Heart left ventricle (tissue), 16 donors: ENCODE measurements at regions not wholly inside any gene's neighbourhood (a gene's known extent, or its start where the extent isn't known, plus 50 kb on each side); places are given as distances from the start of the nearest gene placed in this dataset.

Source experiments
- ATAC-seq, 4 donors: fragments of 200-7000 bp; cut with Tn5 transposase; one replicate each; pipeline ENCODE4 v1.9.1; 2020 to 2022; ENCODE audit warnings: moderate library complexity in 4 of 4, mild to moderate bottlenecking in 3 of 4, moderate number of reproducible peaks in 1 of 4
- DNase-seq, 5 donors: peaks; one replicate each; pipeline ENCODE4 v3.0.0-alpha.2; 2020
- H3K27ac ChIP-seq, 12 donors: fragments of 200-600 bp; sonication (generic) in 4 of 12; one replicate each; pipeline versions ENCODE4 v1.5.0 to v1.8.0; 2016 to 2022; ENCODE audit warnings: mild to moderate bottlenecking in 2 of 12
- H3K27me3 ChIP-seq, 9 donors: fragments of 200-600 bp; sonication (generic) in 2 of 9; one replicate each; pipeline versions ENCODE4 v1.5.1 to v1.8.0; 2016 to 2022; ENCODE audit warnings: mild to moderate bottlenecking in 3 of 9
- H3K36me3 ChIP-seq, 9 donors: fragments of 200-600 bp; sonication (generic) in 2 of 9; one replicate each; pipeline versions ENCODE4 v1.5.0 to v1.8.0; 2018 to 2022; ENCODE audit warnings: mild to moderate bottlenecking in 2 of 9
- H3K4me1 ChIP-seq, 12 donors: fragments of 200-600 bp; sonication (generic) in 4 of 12; one replicate each; pipeline versions ENCODE4 v1.5.0 to v1.8.0; 2016 to 2022; ENCODE audit warnings: mild to moderate bottlenecking in 3 of 12
- H3K4me3 ChIP-seq, 12 donors: fragments of 200-600 bp; sonication (generic) in 4 of 12; one replicate each; pipeline versions ENCODE4 v1.5.0 to v1.8.0; 2017 to 2022; ENCODE audit warnings: mild to moderate bottlenecking in 9 of 12, moderate library complexity in 4 of 12
- H3K9me3 ChIP-seq, 12 donors: fragments of 200-600 bp; sonication (generic) in 4 of 12; one replicate each; pipeline versions ENCODE4 v1.5.0 to v1.8.0; 2016 to 2022; ENCODE audit warnings: mild to moderate bottlenecking in 1 of 12
- POLR2A ChIP-seq, 2 donors: fragments of 450-650 bp; IDR thresholded peaks; one replicate each; pipeline ENCODE4 v1.6.1; 2017; ENCODE audit warnings: antibody characterized with exemption in 2 of 2, mild to moderate bottlenecking in 2 of 2, moderate library complexity in 2 of 2
- WGBS, 4 donors: extraction: QIAGEN DNeasy Blood & Tissue Kit in 2 of 4; methylation state at CpG; one replicate each; pipeline versions ENCODE4 v1.1.5 to v1.1.7; 2013 to 2018; 5-methylcytosine and 5-hydroxymethylcytosine counted together
- intact Hi-C, 10 donors: fragments of 100-400 bp; cut with DNase I; formaldehyde crosslinking; loops; one replicate each; pipeline versions ENCODE4 v1.11.1 to v1.14.2; 2022
- TF ChIP-seq, protein P1 (sequence below), 12 donors: fragments of 200-600 bp; sonication (generic) in 4 of 12; IDR thresholded peaks; one replicate each; pipeline versions ENCODE4 v1.5.0 to v1.8.0; 2018 to 2022; ENCODE audit warnings: antibody characterized with exemption in 12 of 12, mild to moderate bottlenecking in 5 of 12
- donor health status: ischemic (EF 13 %, LVEDD 7.1; RV severe dilation, severe dysfunction).
- donor health status: healthy with polysubstance abuse.
- donor health status: DM: no; HTN: yes; CAD: no.
- donor health status: DM: no; HTN: no; CAD: no.
- donor health status: ischemic (EF 25% LVEDD 6.9; RV normal size, moderate dysfunction).
- donor health status: ischemic (EF 25% LVEDD 5.7; RV mildly dilated, moderate dysfunction).
- donor health status: healthy.
- donor health status: DM: yes; HTN: yes; CAD: no.
- donor health status: ischemic (EF 35%, LVEDD 5.7; RV mildly dilated, moderate dysfunction).
- donor health status: nonischemic (EF 11% LVEDD 7.7; RV severe dilation, severe dysfunction).
- donor health status: DM: yes; HTN: yes; CAD: no.
- donor health status: PGD.
- donor health status: ischemic (EF 29% LVEDD 5.4; RV normal size, mild dysfunction).
- donor health status: nonischemic (EF 23%, LVEDD 6.1; RV moderate dilation, normal function).

DNA sequence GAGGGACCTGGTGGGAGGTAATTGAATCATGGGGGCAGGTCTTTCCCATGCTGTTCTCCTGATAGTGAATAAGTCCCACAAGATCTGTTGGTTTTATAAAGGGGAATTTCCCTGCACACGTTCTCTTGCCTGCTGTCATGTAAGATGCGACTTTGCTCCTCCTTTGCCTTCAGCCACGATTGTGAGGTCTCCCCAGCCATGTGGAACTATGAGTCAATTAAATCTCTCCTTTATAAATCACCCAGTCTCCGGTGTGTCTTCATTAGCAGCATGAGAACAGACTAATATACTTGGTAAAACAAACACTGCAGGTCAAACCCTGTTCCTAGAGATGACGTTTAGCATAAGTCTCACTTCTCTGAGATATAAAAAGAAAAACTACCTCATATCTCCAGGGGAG, 148.3 kb downstream of the MATN1 start:
- no peaks in the 10 kb centered on the region for H3K4me1 ChIP-seq
- intact Hi-C loops: loop anchor here in 5 of 10 donors (10.0 kb wide), 3 partner anchors 160 to 220 kb away; no protein-coding TSS in a partner anchor
- H3K27ac ChIP-seq: no peak overlapping the region
- no peak for ATAC-seq
- H3K9me3 ChIP-seq: no peaks in the 10 kb centered on the region
- H3K27me3 ChIP-seq: peaks cover 0 to 4% (median 0%) of the 10 kb centered on the region in 9 donors
- no peak overlapping the region for H3K4me3 ChIP-seq
- TF ChIP-seq, protein P1, sequence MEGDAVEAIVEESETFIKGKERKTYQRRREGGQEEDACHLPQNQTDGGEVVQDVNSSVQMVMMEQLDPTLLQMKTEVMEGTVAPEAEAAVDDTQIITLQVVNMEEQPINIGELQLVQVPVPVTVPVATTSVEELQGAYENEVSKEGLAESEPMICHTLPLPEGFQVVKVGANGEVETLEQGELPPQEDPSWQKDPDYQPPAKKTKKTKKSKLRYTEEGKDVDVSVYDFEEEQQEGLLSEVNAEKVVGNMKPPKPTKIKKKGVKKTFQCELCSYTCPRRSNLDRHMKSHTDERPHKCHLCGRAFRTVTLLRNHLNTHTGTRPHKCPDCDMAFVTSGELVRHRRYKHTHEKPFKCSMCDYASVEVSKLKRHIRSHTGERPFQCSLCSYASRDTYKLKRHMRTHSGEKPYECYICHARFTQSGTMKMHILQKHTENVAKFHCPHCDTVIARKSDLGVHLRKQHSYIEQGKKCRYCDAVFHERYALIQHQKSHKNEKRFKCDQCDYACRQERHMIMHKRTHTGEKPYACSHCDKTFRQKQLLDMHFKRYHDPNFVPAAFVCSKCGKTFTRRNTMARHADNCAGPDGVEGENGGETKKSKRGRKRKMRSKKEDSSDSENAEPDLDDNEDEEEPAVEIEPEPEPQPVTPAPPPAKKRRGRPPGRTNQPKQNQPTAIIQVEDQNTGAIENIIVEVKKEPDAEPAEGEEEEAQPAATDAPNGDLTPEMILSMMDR (IDR thresholded peaks at IDR 0.05): no peak
- no peak for TF ChIP-seq POLR2A (IDR thresholded peaks at IDR 0.05)
- WGBS, 4 donors: 68 to 74% (median 72%) methylated on average over 5 of the region's 5 CpGs
- H3K36me3 ChIP-seq: no peaks in the 10 kb centered on the region
- no peak for DNase-seq

DNA sequence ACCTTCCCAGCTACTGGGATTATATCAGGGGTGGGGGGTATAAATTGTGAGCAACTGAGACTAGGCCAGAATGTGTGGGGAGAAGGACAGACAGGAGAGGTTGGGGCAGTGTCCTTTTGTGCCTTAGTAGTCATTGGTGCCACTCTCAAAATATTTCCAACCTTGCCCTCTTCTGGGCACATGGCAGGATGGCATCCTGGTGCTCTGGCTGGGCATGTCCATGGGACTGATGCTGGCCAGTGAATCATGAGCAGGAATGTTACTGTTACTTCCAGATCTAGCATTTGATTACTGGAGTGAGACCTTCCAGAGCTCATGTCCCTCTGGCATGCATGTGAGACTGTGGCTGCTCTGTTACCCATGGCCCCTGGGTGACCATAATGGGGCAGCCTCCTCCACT, 151.2 kb downstream of the MATN1 start:
- H3K36me3 ChIP-seq: no peaks in the 10 kb centered on the region
- TF ChIP-seq, protein P1 (IDR thresholded peaks at IDR 0.05): peak in 8 of 12 donors; percentile 10 to 40 (median 22)
- no peak for TF ChIP-seq POLR2A (IDR thresholded peaks at IDR 0.05)
- intact Hi-C loops: loop anchor here in 6 of 10 donors (5.0 to 10.0 kb wide), 4 partner anchors 157 to 220 kb away; no protein-coding TSS in a partner anchor
- peak in 3 of 4 donors; percentile 68 to 89 (median 74) for ATAC-seq
- peaks cover 0 to 4% (median 0%) of the 10 kb centered on the region in 9 donors for H3K27me3 ChIP-seq
- DNase-seq: no peak
- no peak overlapping the region for H3K4me3 ChIP-seq
- no peaks in the 10 kb centered on the region for H3K4me1 ChIP-seq
- no peaks in the 10 kb centered on the region for H3K9me3 ChIP-seq
- no peak overlapping the region for H3K27ac ChIP-seq

DNA sequence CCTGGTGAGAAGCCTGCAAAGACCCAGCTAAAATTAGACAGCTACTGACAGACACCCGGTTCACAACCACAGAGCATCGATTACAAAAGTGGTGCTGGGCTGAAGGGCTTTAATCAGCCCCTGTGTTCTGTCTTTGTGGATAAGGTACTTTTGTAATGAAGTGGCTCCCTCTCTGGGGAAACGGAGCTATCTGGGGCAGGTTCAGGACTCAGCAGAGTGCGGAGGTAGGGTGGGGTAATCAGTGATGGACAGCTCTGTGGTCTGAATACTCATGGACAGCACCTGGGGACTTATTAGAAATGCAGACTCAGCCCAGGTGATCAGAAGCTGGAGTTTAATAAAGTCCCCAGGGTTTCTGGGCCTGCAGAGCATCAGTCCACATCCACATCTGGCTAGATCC, 152.0 kb downstream of the MATN1 start:
- no peak overlapping the region for H3K4me3 ChIP-seq
- intact Hi-C loops: loop anchor here in 6 of 10 donors (5.0 to 10.0 kb wide), 4 partner anchors 157 to 219 kb away; no protein-coding TSS in a partner anchor
- 37 to 48% (median 43%) methylated on average over 4 of the region's 4 CpGs for WGBS, 4 donors
- no peak for TF ChIP-seq POLR2A (IDR thresholded peaks at IDR 0.05)
- TF ChIP-seq, protein P1 (IDR thresholded peaks at IDR 0.05): no peak
- DNase-seq (no peak), ATAC-seq (peak in 1 of 4 donors; percentile 41)
- no peaks in the 10 kb centered on the region for H3K9me3 ChIP-seq
- H3K27me3 ChIP-seq: peaks cover 0 to 4% (median 0%) of the 10 kb centered on the region in 9 donors
- H3K27ac ChIP-seq: no peak overlapping the region
- no peaks in the 10 kb centered on the region for H3K4me1 ChIP-seq
- H3K36me3 ChIP-seq: no peaks in the 10 kb centered on the region

- Histone ChIP-seq H3K27ac (no peak overlapping the region), H3K9me3 (peaks cover 0 to 10% (median 0%) of the 10 kb centered on the region in 12 donors), H3K27me3 (peaks cover 0 to 4% (median 0%) of the 10 kb centered on the region in 9 donors), H3K4me3 (no peak overlapping the region), H3K36me3 (no peaks in the 10 kb centered on the region), H3K4me1 (no peaks in the 10 kb centered on the region)
- 72 to 83% (median 75%) methylated on average over 3 of the region's 3 CpGs for WGBS, 4 donors
- intact Hi-C loops: no loop called here
- DNase-seq (no peak), ATAC-seq (no peak)
- TF ChIP-seq, protein P1 (IDR thresholded peaks at IDR 0.05): no peak
Measured at GRCh38 chr1:30569384-30569783, 154.0 kb downstream of the MATN1 start.
